Glutamatergic neuron (in vitro differentiated cells): ENCODE measurements at regions not wholly inside any gene's neighbourhood (a gene's known extent, or its start where the extent isn't known, plus 50 kb on each side); places are given as distances from the start of the nearest gene placed in this dataset.

Experiments
- DNase-seq: peaks from one replicate; pipeline ENCODE4 v3.0.0; 2022
- H3K27ac Mint-ChIP-seq: one replicate; pipeline ENCODE4 v1.8.0; 2020; ENCODE audit warnings: mild to moderate bottlenecking, mixed read lengths, inconsistent platforms; ENCODE audit not compliant: unreplicated experiment
- H3K27me3 Mint-ChIP-seq: one replicate; pipeline ENCODE4 v1.8.0; 2020; ENCODE audit warnings: mild to moderate bottlenecking, moderate library complexity, mixed read lengths, inconsistent platforms; ENCODE audit not compliant: unreplicated experiment
- H3K36me3 Mint-ChIP-seq: one replicate; pipeline ENCODE4 v1.8.0; 2020; ENCODE audit warnings: mild to moderate bottlenecking, mixed read lengths, inconsistent platforms; ENCODE audit not compliant: unreplicated experiment
- H3K4me1 Mint-ChIP-seq: one replicate; pipeline ENCODE4 v1.8.0; 2020; ENCODE audit warnings: mild to moderate bottlenecking, low read depth, mixed read lengths, inconsistent platforms; ENCODE audit not compliant: unreplicated experiment
- H3K4me3 Mint-ChIP-seq: one replicate; pipeline ENCODE4 v1.8.0; 2020; ENCODE audit warnings: mild to moderate bottlenecking, mixed read lengths, inconsistent platforms; ENCODE audit not compliant: unreplicated experiment
- H3K9me3 Mint-ChIP-seq: one replicate; pipeline ENCODE4 v1.8.0; 2020; ENCODE audit warnings: mild to moderate bottlenecking, moderate library complexity, mixed read lengths, inconsistent platforms; ENCODE audit not compliant: unreplicated experiment
- CTCF ChIP-seq: fragments of 200-600 bp; sonication (generic); IDR thresholded peaks from one replicate; pipeline ENCODE4 v1.5.0; 2021; ENCODE audit not compliant: partially characterized antibody, unreplicated experiment

GRCh38 chr1:187249196-187249595, 420.4 kb downstream of the PLA2G4A start:
- H3K9me3 Mint-ChIP-seq = peaks cover 2% of the 10 kb centered on the region
- no peaks in the 10 kb centered on the region for H3K27me3 Mint-ChIP-seq
- TF ChIP-seq CTCF = no peak

GRCh38 chr1:187252923-187253322, 424.2 kb downstream of the PLA2G4A start:
- H3K4me3 Mint-ChIP-seq = no peak overlapping the region

More at GRCh38 chr1:187249196-187249595, 420.4 kb downstream of the PLA2G4A start:
- Mint-ChIP-seq H3K4me3 (no peak overlapping the region), H3K27ac (no peak overlapping the region), H3K36me3 (no peaks in the 10 kb centered on the region), H3K4me1 (no peaks in the 10 kb centered on the region)
- DNase-seq = no peak

GRCh38 chr1:187257476-187257875, 428.7 kb downstream of the PLA2G4A start:
- TF ChIP-seq CTCF = no peak
- Mint-ChIP-seq H3K4me3 (no peak overlapping the region), H3K36me3 (no peaks in the 10 kb centered on the region), H3K27ac (no peak overlapping the region), H3K4me1 (no peaks in the 10 kb centered on the region), H3K27me3 (no peaks in the 10 kb centered on the region), H3K9me3 (no peaks in the 10 kb centered on the region)
- DNase-seq = no peak

More at GRCh38 chr1:187252923-187253322, 424.2 kb downstream of the PLA2G4A start:
- H3K27me3 Mint-ChIP-seq = no peaks in the 10 kb centered on the region
- TF ChIP-seq CTCF = no peak
- no peaks in the 10 kb centered on the region for H3K4me1 Mint-ChIP-seq
- H3K36me3 Mint-ChIP-seq = no peaks in the 10 kb centered on the region
- H3K27ac Mint-ChIP-seq = no peak overlapping the region
- H3K9me3 Mint-ChIP-seq = no peaks in the 10 kb centered on the region
- DNase-seq = no peak

- Mint-ChIP-seq H3K36me3 (no peaks in the 10 kb centered on the region), H3K27ac (no peak overlapping the region), H3K9me3 (no peaks in the 10 kb centered on the region), H3K4me3 (no peak overlapping the region), H3K27me3 (no peaks in the 10 kb centered on the region), H3K4me1 (peaks cover 5% of the 10 kb centered on the region)
- no peak for DNase-seq
- no peak for TF ChIP-seq CTCF
Observed at GRCh38 chr1:187261637-187262036, 432.9 kb downstream of the PLA2G4A start.

- Mint-ChIP-seq H3K4me3 (no peak overlapping the region), H3K27me3 (no peaks in the 10 kb centered on the region), H3K9me3 (no peaks in the 10 kb centered on the region), H3K4me1 (peaks cover 8% of the 10 kb centered on the region), H3K36me3 (no peaks in the 10 kb centered on the region), H3K27ac (no peak overlapping the region)
- DNase-seq = no peak
- TF ChIP-seq CTCF = no peak
Observed at GRCh38 chr1:187262731-187263130, 434.0 kb downstream of the PLA2G4A start.
